A549 (cell line): ENCODE measurements at regions not wholly inside any gene's neighbourhood (a gene's known extent, or its start where the extent isn't known, plus 50 kb on each side); places are given as distances from the start of the nearest gene placed in this dataset.

Source experiments
- ATAC-seq, 2 experiments: fragments of 200-7000 bp in 1 of 2; fragments of >200 bp in 1 of 2; cut with Nextera tagmentation in 1 of 2; cut with Tn5 transposase in 1 of 2; 3 replicates each; pipeline versions ENCODE4 v1.8.0 to v1.9.1; 2018 to 2020; ENCODE audit warnings: mild to moderate bottlenecking in 1 of 2, moderate library complexity in 1 of 2
- CTCF ChIA-PET: fragments of 300-600 bp; sonication (Branson Sonifier 250); formaldehyde crosslinking; extraction: SDS; loops from one replicate; lab custom pipeline; 2021; ENCODE audit warnings: antibody characterized with exemption, inconsistent platforms; lab: Yijun Ruan, JAX
- POLR2A ChIA-PET: fragments of 350-600 bp; formaldehyde crosslinking; extraction: SDS; loops from one replicate; lab custom pipeline; 2021; ENCODE audit warnings: antibody characterized with exemption, inconsistent platforms; lab: Yijun Ruan, JAX
- DNase-seq, 2 experiments: peaks; one replicate each; pipeline versions ENCODE4 v3.0.0 to v3.0.0-alpha.2; 2011 to 2016; ENCODE audit warnings: low read depth in 1 of 2, low spot score in 1 of 2
- FAIRE-seq: peaks from 2 replicates; lab custom pipeline; 2011; peaks lifted over from hg19 to GRCh38; lab: Jason Lieb, UNC
- H3K27ac ChIP-seq, 2 experiments: fragments of >200 bp; sonication (Bioruptor Twin); formaldehyde crosslinking; 3 replicates each; pipeline ENCODE4 v1.5.1; 2016 to 2017
- H3K4me1 ChIP-seq: fragments of >200 bp; sonication (Bioruptor Twin); formaldehyde crosslinking; 3 replicates; pipeline ENCODE4 v1.6.1; 2016
- H3K4me2 ChIP-seq: fragments of >200 bp; sonication (Bioruptor Twin); formaldehyde crosslinking; 3 replicates; pipeline ENCODE4 v1.6.1; 2016
- H3K4me3 ChIP-seq: fragments of >200 bp; sonication (Bioruptor Twin); formaldehyde crosslinking; 3 replicates; pipeline ENCODE4 v1.5.1; 2016
- H3K9me3 ChIP-seq: fragments of >200 bp; sonication (Bioruptor Twin); formaldehyde crosslinking; 3 replicates; pipeline ENCODE4 v1.6.1; 2016
- BHLHE40 ChIP-seq: IDR thresholded peaks from 2 replicates; pipeline ENCODE4 v1.6.1; 2012; ENCODE audit warnings: low read depth, low read length, inconsistent platforms
- CBX8 ChIP-seq: fragments of 200-600 bp; sonication (generic); IDR thresholded peaks from 2 replicates; pipeline ENCODE4 v1.6.1; 2016
- CEBPB ChIP-seq, 2 experiments: fragments of >200 bp in 1 of 2; sonication (Bioruptor Twin) in 1 of 2; formaldehyde crosslinking in 1 of 2; IDR thresholded peaks; 2 replicates each; pipeline ENCODE4 v1.6.1; 2012 to 2016
- CHD4 ChIP-seq: fragments of 200-600 bp; sonication (generic); IDR thresholded peaks from 2 replicates; pipeline ENCODE4 v1.6.1; 2016; ENCODE audit warnings: antibody characterized with exemption, mild to moderate bottlenecking, borderline replicate concordance
- EHMT2 ChIP-seq: fragments of 200-600 bp; sonication (generic); IDR thresholded peaks from 2 replicates; pipeline ENCODE4 v1.6.1; 2016; ENCODE audit warnings: antibody characterized with exemption, low read depth, mild to moderate bottlenecking, moderate library complexity
- ELK1 ChIP-seq: fragments of 150-350 bp; IDR thresholded peaks from 2 replicates; pipeline ENCODE4 v1.6.1; 2014; ENCODE audit warnings: low read depth, mild to moderate bottlenecking, low read length
- ESRRA ChIP-seq: fragments of 150-350 bp; IDR thresholded peaks from 2 replicates; pipeline ENCODE4 v1.6.1; 2014; ENCODE audit warnings: mild to moderate bottlenecking, low read length, borderline replicate concordance
- FOSL2 ChIP-seq, 2 experiments: fragments of 450-650 bp in 1 of 2; fragments of >200 bp in 1 of 2; sonication (Bioruptor Twin) in 1 of 2; formaldehyde crosslinking; IDR thresholded peaks; 2 replicates each; pipeline versions ENCODE4 v1.5.0 to v1.6.1; 2016 to 2020; ENCODE audit warnings: mild to moderate bottlenecking in 1 of 2, moderate library complexity in 1 of 2
- FOXS1 ChIP-seq: fragments of 250-450 bp; sonication (Bioruptor Pico); IDR thresholded peaks from 2 replicates; pipeline ENCODE4 v1.5.0; 2020; ENCODE audit warnings: mild to moderate bottlenecking, moderate library complexity
- GATA3 ChIP-seq: IDR thresholded peaks from 2 replicates; pipeline ENCODE4 v1.6.1; 2012; ENCODE audit warnings: borderline replicate concordance
- HDAC2 ChIP-seq: fragments of 200-600 bp; sonication (generic); IDR thresholded peaks from 2 replicates; pipeline ENCODE4 v1.6.1; 2016
- HEYL ChIP-seq: fragments of 250-450 bp; sonication (Bioruptor Pico); IDR thresholded peaks from 2 replicates; pipeline ENCODE4 v1.8.0; 2021; ENCODE audit warnings: mild to moderate bottlenecking, moderate library complexity
- HOXB13 ChIP-seq: fragments of 250-450 bp; sonication (Bioruptor Pico); IDR thresholded peaks from 2 replicates; pipeline ENCODE4 v1.5.0; 2020; ENCODE audit warnings: low read depth, mild to moderate bottlenecking, moderate library complexity
- HOXB5 ChIP-seq: fragments of 250-450 bp; sonication (Bioruptor Pico); IDR thresholded peaks from 2 replicates; pipeline ENCODE4 v1.5.0; 2020; ENCODE audit warnings: mild to moderate bottlenecking, moderate library complexity
- KDM1A ChIP-seq: fragments of 200-600 bp; sonication (generic); IDR thresholded peaks from 2 replicates; pipeline ENCODE4 v1.6.1; 2016; ENCODE audit warnings: low read depth, mild to moderate bottlenecking
- MAFK ChIP-seq: fragments of 450-650 bp; IDR thresholded peaks from 2 replicates; pipeline ENCODE4 v1.6.1; 2014; ENCODE audit not compliant: partially characterized antibody
- MAZ ChIP-seq: fragments of 150-350 bp; IDR thresholded peaks from 2 replicates; pipeline ENCODE4 v1.6.1; 2014; ENCODE audit warnings: antibody characterized with exemption, low read depth, low read length, borderline replicate concordance
- MYC ChIP-seq: IDR thresholded peaks from 2 replicates; pipeline ENCODE4 v1.6.1; 2012; ENCODE audit warnings: mild to moderate bottlenecking, inconsistent platforms, low read length, improper control_type of control experiment, borderline replicate concordance
- NFE2L2 ChIP-seq: fragments of 150-350 bp; conservative IDR thresholded peaks from 2 replicates; pipeline ENCODE4 v1.6.1; 2014; ENCODE audit warnings: low read length
- POLR2A ChIP-seq: IDR thresholded peaks from 2 replicates; pipeline ENCODE4 v1.6.1; 2012; ENCODE audit warnings: mild to moderate bottlenecking, low read length
- POLR2AphosphoS2 ChIP-seq: conservative IDR thresholded peaks from 2 replicates; pipeline ENCODE4 v1.6.1; 2012; ENCODE audit warnings: low read length, improper control_type of control experiment, inconsistent platforms
- RARB ChIP-seq: fragments of 250-450 bp; sonication (Bioruptor Pico); IDR thresholded peaks from 2 replicates; pipeline ENCODE4 v1.8.0; 2021; ENCODE audit warnings: mild to moderate bottlenecking, moderate library complexity
- RCOR1 ChIP-seq: fragments of 150-350 bp; IDR thresholded peaks from 2 replicates; pipeline ENCODE4 v1.6.1; 2014; ENCODE audit warnings: antibody characterized with exemption, low read length, low read depth
- REST ChIP-seq: fragments of 200-600 bp; sonication (generic); IDR thresholded peaks from 2 replicates; pipeline ENCODE4 v1.6.1; 2016; ENCODE audit warnings: antibody characterized with exemption, mild to moderate bottlenecking, moderate library complexity
- RFX5 ChIP-seq: fragments of 450-650 bp; IDR thresholded peaks from 2 replicates; pipeline ENCODE4 v1.7.1; 2014; ENCODE audit warnings: antibody characterized with exemption, mild to moderate bottlenecking, moderate library complexity
- SREBF2 ChIP-seq: fragments of 450-650 bp; IDR thresholded peaks from 2 replicates; pipeline ENCODE4 v1.6.1; 2014; ENCODE audit warnings: mild to moderate bottlenecking, moderate library complexity
- TFCP2L1 ChIP-seq: fragments of 250-450 bp; sonication (Bioruptor Pico); IDR thresholded peaks from 2 replicates; pipeline ENCODE4 v1.5.0; 2021; ENCODE audit warnings: mild to moderate bottlenecking
- ZNF302 ChIP-seq: fragments of 250-450 bp; sonication (Bioruptor Pico); IDR thresholded peaks from 2 replicates; pipeline ENCODE4 v1.9.0; 2021; ENCODE audit warnings: inconsistent platforms, mild to moderate bottlenecking, moderate library complexity
- WGBS: methylation state at CpG from one replicate; pipeline ENCODE4 v1.1.6; 2017; ENCODE audit errors: missing lambda C conversion rate; 5-methylcytosine and 5-hydroxymethylcytosine counted together
- TF ChIP-seq, protein P1 (sequence below): fragments of 250-450 bp; sonication (Bioruptor Pico); IDR thresholded peaks from 2 replicates; pipeline ENCODE4 v1.5.0; 2021; ENCODE audit warnings: mild to moderate bottlenecking, moderate library complexity, borderline replicate concordance
- TF ChIP-seq, protein P2 (sequence below): fragments of >200 bp; sonication (Bioruptor Twin); formaldehyde crosslinking; IDR thresholded peaks from 2 replicates; pipeline ENCODE4 v1.6.1; 2016
- TF ChIP-seq, protein P3 (sequence below): IDR thresholded peaks from 2 replicates; pipeline ENCODE4 v1.6.1; 2012

DNA sequence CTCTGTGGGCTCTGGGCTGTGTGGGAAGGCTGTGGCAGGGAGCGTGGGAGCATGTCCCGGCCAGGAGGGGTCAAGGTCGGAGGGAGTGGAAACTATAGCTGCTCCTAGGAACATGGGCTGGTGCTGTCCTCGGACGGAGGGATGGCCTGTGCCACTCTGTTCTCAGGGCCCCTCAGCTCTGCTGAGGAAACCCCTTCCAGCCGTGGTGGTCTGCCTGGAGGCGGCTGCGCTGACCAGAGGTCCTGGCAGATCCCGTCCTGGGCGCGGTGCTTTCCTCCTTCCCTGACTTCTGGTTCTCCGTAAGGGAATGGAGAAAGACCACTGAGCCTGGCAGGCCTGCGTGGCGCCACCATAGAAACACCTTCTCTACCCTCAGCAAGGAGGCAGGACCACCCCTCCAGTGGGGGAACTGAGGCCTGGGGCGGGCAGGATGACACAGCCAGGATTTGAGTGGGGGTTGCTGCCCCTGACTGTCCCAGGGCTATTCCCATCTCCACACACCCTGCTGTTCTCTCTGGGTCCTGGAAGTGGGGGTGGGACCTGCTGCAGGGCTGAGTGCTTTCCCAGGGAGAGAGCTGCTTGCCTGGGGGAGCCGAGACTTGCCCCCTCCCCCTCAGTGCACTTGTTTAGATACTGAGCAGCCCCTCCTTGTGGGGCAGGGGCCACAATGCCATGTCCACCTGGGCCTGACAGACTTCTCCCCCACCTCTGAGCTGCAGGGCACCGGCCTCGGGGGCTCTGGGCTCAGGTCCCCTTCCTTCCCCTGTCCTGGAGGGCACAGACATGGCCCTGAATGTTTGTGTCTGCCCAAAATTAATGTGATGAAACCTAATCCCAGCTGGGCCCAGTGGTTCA, 301.0 kb upstream of the HS6ST1 start:
- ATAC-seq (no peak), FAIRE-seq (no peak), DNase-seq (no peak)
- TF ChIP-seq HDAC2: no peak
- TF ChIP-seq, protein P1, sequence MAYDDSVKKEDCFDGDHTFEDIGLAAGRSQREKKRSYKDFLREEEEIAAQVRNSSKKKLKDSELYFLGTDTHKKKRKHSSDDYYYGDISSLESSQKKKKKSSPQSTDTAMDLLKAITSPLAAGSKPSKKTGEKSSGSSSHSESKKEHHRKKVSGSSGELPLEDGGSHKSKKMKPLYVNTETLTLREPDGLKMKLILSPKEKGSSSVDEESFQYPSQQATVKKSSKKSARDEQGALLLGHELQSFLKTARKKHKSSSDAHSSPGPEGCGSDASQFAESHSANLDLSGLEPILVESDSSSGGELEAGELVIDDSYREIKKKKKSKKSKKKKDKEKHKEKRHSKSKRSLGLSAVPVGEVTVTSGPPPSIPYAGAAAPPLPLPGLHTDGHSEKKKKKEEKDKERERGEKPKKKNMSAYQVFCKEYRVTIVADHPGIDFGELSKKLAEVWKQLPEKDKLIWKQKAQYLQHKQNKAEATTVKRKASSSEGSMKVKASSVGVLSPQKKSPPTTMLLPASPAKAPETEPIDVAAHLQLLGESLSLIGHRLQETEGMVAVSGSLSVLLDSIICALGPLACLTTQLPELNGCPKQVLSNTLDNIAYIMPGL: no peak
- TF ChIP-seq MYC: no peak
- no peak for TF ChIP-seq POLR2A
- TF ChIP-seq ZNF302: no peak
- no peak for TF ChIP-seq CBX8
- TF ChIP-seq TFCP2L1 (CRISPR knock-in tag): no peak
- TF ChIP-seq CEBPB (IDR thresholded peaks at IDR 0.05): no peak
- TF ChIP-seq KDM1A: no peak
- TF ChIP-seq ESRRA: no peak
- TF ChIP-seq ELK1: no peak
- TF ChIP-seq GATA3: no peak
- TF ChIP-seq RFX5: no peak
- TF ChIP-seq POLR2AphosphoS2: no peak
- TF ChIP-seq NFE2L2: no peak
- TF ChIP-seq, protein P2, sequence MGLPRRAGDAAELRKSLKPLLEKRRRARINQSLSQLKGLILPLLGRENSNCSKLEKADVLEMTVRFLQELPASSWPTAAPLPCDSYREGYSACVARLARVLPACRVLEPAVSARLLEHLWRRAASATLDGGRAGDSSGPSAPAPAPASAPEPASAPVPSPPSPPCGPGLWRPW: no peak
- no peak for TF ChIP-seq HOXB13 (CRISPR knock-in tag)
- no peak for TF ChIP-seq MAZ
- no peak overlapping the region for H3K4me3 ChIP-seq
- no peaks in the 10 kb centered on the region for H3K9me3 ChIP-seq
- POLR2A ChIA-PET: no interaction called here
- no peak overlapping the region for H3K4me2 ChIP-seq
- WGBS: 75% methylated on average over 15 of the region's 18 CpGs
- H3K4me1 ChIP-seq: no peaks in the 10 kb centered on the region
- CTCF ChIA-PET: no interaction called here
- no peak overlapping the region for H3K27ac ChIP-seq

DNA sequence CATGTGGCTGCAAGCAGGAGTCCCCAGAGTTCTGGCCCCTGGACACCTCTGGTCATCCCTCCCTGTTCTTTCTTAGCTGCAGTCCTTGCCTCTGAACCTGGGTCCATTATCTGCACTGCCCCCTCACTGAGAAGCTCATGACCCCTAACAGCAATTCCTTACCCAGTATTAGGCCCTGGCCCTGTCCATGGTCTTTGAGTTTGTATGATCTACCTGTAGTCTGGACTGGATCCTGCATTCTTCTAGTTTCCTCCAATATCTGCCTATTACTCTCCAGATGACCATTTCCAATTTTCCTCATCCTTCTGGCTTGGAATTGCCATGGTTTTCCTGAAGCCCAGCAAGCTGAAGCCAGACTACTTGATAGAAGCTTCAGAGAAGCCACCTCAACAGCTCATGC, 302.4 kb upstream of the HS6ST1 start:
- DNase-seq (no peak), FAIRE-seq (no peak)
- H3K4me2 ChIP-seq: no peak overlapping the region
- H3K4me3 ChIP-seq: no peak overlapping the region
- no peaks in the 10 kb centered on the region for H3K9me3 ChIP-seq
- TF ChIP-seq MAFK (no peak), BHLHE40 (no peak), CHD4 (no peak), FOSL2 (IDR thresholded peaks at IDR 0.05) (no peak), FOSL2 (CRISPR knock-in tag; IDR thresholded peaks at IDR 0.05) (no peak), SREBF2 (no peak), REST (no peak), TFCP2L1 (CRISPR knock-in tag) (no peak), ELK1 (no peak), MYC (no peak), EHMT2 (no peak), RARB (CRISPR knock-in tag) (no peak), HEYL (CRISPR knock-in tag) (no peak), FOXS1 (CRISPR knock-in tag) (no peak), HOXB5 (CRISPR knock-in tag) (no peak), RCOR1 (no peak)
- TF ChIP-seq, protein P2: no peak
- TF ChIP-seq, protein P3, sequence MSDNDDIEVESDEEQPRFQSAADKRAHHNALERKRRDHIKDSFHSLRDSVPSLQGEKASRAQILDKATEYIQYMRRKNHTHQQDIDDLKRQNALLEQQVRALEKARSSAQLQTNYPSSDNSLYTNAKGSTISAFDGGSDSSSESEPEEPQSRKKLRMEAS: no peak
- TF ChIP-seq, all 56 proteins: peak for 0
- no peak for ATAC-seq
- POLR2A ChIA-PET: no interaction called here
- H3K27ac ChIP-seq: no peak overlapping the region
- no peaks in the 10 kb centered on the region for H3K4me1 ChIP-seq
- CTCF ChIA-PET: interaction anchor here (0.7 kb wide), 1 partner anchor 131 kb away, joined by 3 read pairs; no protein-coding TSS in a partner anchor
